GM23338 (cell line): ENCODE measurements at regions not wholly inside any gene's neighbourhood (a gene's known extent, or its start where the extent isn't known, plus 50 kb on each side); places are given as distances from the start of the nearest gene placed in this dataset.

ENCODE experiments used
- ATAC-seq: fragments of 200-7000 bp; cut with Tn5 transposase; 3 replicates; pipeline ENCODE4 v1.9.1; 2020
- DNase-seq: peaks from one replicate; pipeline ENCODE4 v3.0.0-alpha.2; 2015; ENCODE audit warnings: low spot score
- H2AFZ ChIP-seq: fragments of 200-600 bp; sonication (generic); 2 replicates; pipeline ENCODE4 v1.8.0; 2016; ENCODE audit warnings: antibody characterized with exemption, mild to moderate bottlenecking, moderate library complexity
- H3F3A ChIP-seq: fragments of 200-600 bp; sonication (generic); replicated peaks from 2 replicates; pipeline ENCODE4 v1.8.0; 2017; ENCODE audit warnings: antibody characterized with exemption, mixed run types, low read depth
- H3K27ac ChIP-seq: fragments of 200-600 bp; sonication (generic); 2 replicates; pipeline ENCODE4 v1.6.1; 2016; ENCODE audit warnings: low read depth
- H3K27me3 ChIP-seq: fragments of 200-600 bp; sonication (generic); 2 replicates; pipeline ENCODE4 v1.8.0; 2016; ENCODE audit warnings: mild to moderate bottlenecking, mixed run types, moderate library complexity; ENCODE audit not compliant: insufficient read depth
- H3K36me3 ChIP-seq: fragments of 200-600 bp; sonication (generic); 2 replicates; pipeline ENCODE4 v1.8.0; 2016; ENCODE audit warnings: mild to moderate bottlenecking; ENCODE audit not compliant: insufficient read depth
- H3K4me1 ChIP-seq: fragments of 200-600 bp; sonication (generic); 2 replicates; pipeline ENCODE4 v1.8.0; 2016; ENCODE audit warnings: mild to moderate bottlenecking, moderate library complexity; ENCODE audit not compliant: insufficient read depth
- H3K4me2 ChIP-seq: fragments of 200-600 bp; sonication (generic); 2 replicates; pipeline ENCODE4 v1.7.1; 2017; ENCODE audit warnings: mixed run types
- H3K4me3 ChIP-seq: fragments of 200-600 bp; sonication (generic); 2 replicates; pipeline ENCODE4 v1.6.1; 2016; ENCODE audit warnings: mixed run types
- H3K79me2 ChIP-seq: fragments of 200-600 bp; sonication (generic); replicated peaks from 2 replicates; pipeline ENCODE4 v1.8.0; 2017; ENCODE audit warnings: mild to moderate bottlenecking; ENCODE audit not compliant: insufficient read depth
- H3K9me2 ChIP-seq: fragments of 200-600 bp; sonication (generic); 2 replicates; pipeline ENCODE4 v1.8.0; 2017; ENCODE audit not compliant: insufficient read depth
- H4K20me1 ChIP-seq: fragments of 200-600 bp; sonication (generic); replicated peaks from 2 replicates; pipeline ENCODE4 v1.8.0; 2017; ENCODE audit warnings: mild to moderate bottlenecking; ENCODE audit not compliant: insufficient read depth
- H3K27ac Mint-ChIP-seq: 2 replicates; pipeline ENCODE4 v1.8.0; 2020; ENCODE audit warnings: inconsistent platforms, mild to moderate bottlenecking, moderate library complexity, mixed read lengths
- H3K27me3 Mint-ChIP-seq: 3 replicates; pipeline ENCODE4 v1.8.0; 2022; ENCODE audit warnings: low read depth, mild to moderate bottlenecking, moderate library complexity, mixed read lengths, inconsistent platforms; ENCODE audit not compliant: insufficient read depth, poor library complexity
- H3K36me3 Mint-ChIP-seq: 3 replicates; pipeline ENCODE4 v1.8.0; 2021; ENCODE audit warnings: low read depth, mild to moderate bottlenecking, inconsistent platforms, moderate library complexity, mixed read lengths
- H3K4me1 Mint-ChIP-seq: 3 replicates; pipeline ENCODE4 v1.8.0; 2020; ENCODE audit warnings: mild to moderate bottlenecking, inconsistent platforms, mixed read lengths
- H3K4me3 Mint-ChIP-seq: 3 replicates; pipeline ENCODE4 v1.8.0; 2021; ENCODE audit warnings: moderate library complexity, mild to moderate bottlenecking, inconsistent platforms, mixed read lengths
- H3K9me3 Mint-ChIP-seq: 3 replicates; pipeline ENCODE4 v1.8.0; 2020; ENCODE audit warnings: moderate library complexity, mild to moderate bottlenecking, inconsistent platforms, mixed read lengths
- CREB1 ChIP-seq: fragments of 250-450 bp; sonication (Bioruptor Pico); IDR thresholded peaks from 2 replicates; pipeline ENCODE4 v1.5.0; 2020; ENCODE audit warnings: low read depth, mild to moderate bottlenecking, moderate library complexity
- CTCF ChIP-seq, 2 experiments: fragments of 200-600 bp in 1 of 2; sonication (generic) in 1 of 2; conservative IDR thresholded peaks; 2 replicates each; pipeline versions ENCODE4 v1.5.1 to v1.6.1; 2016 to 2017; ENCODE audit warnings: antibody characterized with exemption in 2 of 2, low read depth in 2 of 2, mild to moderate bottlenecking in 2 of 2, moderate library complexity in 1 of 2
- EZH2 ChIP-seq: fragments of 200-600 bp; sonication (generic); IDR thresholded peaks from one replicate; pipeline ENCODE4 v1.8.0; 2017; ENCODE audit warnings: antibody characterized with exemption, mild to moderate bottlenecking, low read depth; ENCODE audit not compliant: unreplicated experiment
- JUNB ChIP-seq: IDR thresholded peaks from one replicate; pipeline ENCODE4 v1.6.1; 2016; ENCODE audit warnings: antibody characterized with exemption; ENCODE audit not compliant: unreplicated experiment
- ZNF114 ChIP-seq: fragments of 250-450 bp; sonication (Bioruptor Pico); IDR thresholded peaks from 2 replicates; pipeline ENCODE4 v1.5.0; 2020; ENCODE audit warnings: mild to moderate bottlenecking, moderate library complexity
- ZNF462 ChIP-seq: fragments of 250-450 bp; sonication (Bioruptor Pico); IDR thresholded peaks from 2 replicates; pipeline ENCODE4 v1.5.0; 2020; ENCODE audit warnings: mild to moderate bottlenecking, moderate library complexity
- TF ChIP-seq, protein P1 (sequence below): IDR thresholded peaks from 2 replicates; pipeline ENCODE4 v1.6.1; 2016; ENCODE audit warnings: antibody characterized with exemption

DNA sequence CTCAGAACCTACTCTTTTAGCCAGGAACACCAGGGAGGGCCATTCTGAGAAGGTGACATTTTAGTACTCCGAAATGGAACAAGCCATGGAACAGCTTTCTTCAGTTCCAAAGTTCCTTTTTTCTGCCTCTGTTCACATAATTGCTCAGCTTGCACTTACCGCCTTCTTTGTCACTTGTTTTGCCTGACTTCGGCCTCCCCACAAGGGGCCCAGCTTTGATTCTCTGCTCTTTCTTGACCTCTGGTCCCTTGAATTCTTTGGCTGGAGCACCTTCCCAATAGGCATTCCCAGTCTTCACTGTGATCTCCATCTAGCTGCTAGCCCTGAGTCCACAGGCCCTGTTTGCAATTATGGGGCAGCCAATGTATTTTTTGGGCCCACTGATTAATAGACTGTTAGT is 51.4 kb upstream of the SLC7A14 start:
- H3K4me1 Mint-ChIP-seq, result peaks cover 9% of the 10 kb centered on the region
- TF ChIP-seq JUNB (no peak), EZH2 (no peak), CTCF (conservative IDR thresholded peaks at IDR 0.05; ENCODE audit: low read depth in 2 of 2) (no peak), ZNF114 (CRISPR knock-in tag) (no peak), CREB1 (CRISPR knock-in tag) (no peak), ZNF462 (CRISPR knock-in tag) (no peak)
- TF ChIP-seq, protein P1, sequence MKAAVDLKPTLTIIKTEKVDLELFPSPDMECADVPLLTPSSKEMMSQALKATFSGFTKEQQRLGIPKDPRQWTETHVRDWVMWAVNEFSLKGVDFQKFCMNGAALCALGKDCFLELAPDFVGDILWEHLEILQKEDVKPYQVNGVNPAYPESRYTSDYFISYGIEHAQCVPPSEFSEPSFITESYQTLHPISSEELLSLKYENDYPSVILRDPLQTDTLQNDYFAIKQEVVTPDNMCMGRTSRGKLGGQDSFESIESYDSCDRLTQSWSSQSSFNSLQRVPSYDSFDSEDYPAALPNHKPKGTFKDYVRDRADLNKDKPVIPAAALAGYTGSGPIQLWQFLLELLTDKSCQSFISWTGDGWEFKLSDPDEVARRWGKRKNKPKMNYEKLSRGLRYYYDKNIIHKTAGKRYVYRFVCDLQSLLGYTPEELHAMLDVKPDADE, result no peak
- H3F3A ChIP-seq, result no peaks in the 10 kb centered on the region
- H3K36me3 ChIP-seq, result no peaks in the 10 kb centered on the region
- ATAC-seq (no peak), DNase-seq (no peak)
- peaks cover 3% of the 10 kb centered on the region; the same call in 1 of the 2 replicates for H3K4me1 ChIP-seq
- H3K4me2 ChIP-seq, result no peak overlapping the region
- no peaks in the 10 kb centered on the region for H3K27me3 ChIP-seq
- H2AFZ ChIP-seq, result no peak overlapping the region
- peaks cover 13% of the 10 kb centered on the region for H3K9me2 ChIP-seq
- no peaks in the 10 kb centered on the region for H4K20me1 ChIP-seq
- H3K4me3 Mint-ChIP-seq, result no peak overlapping the region
- no peak overlapping the region for H3K4me3 ChIP-seq
- H3K9me3 Mint-ChIP-seq, result no peaks in the 10 kb centered on the region
- no peak overlapping the region for H3K27ac ChIP-seq
- H3K27ac Mint-ChIP-seq, result no peak overlapping the region
- H3K36me3 Mint-ChIP-seq, result no peaks in the 10 kb centered on the region
- H3K79me2 ChIP-seq, result no peaks in the 10 kb centered on the region
- peaks cover 4% of the 10 kb centered on the region for H3K27me3 Mint-ChIP-seq
